ENCODE measurements at regions not wholly inside any gene's neighbourhood (a gene's known extent, or its start where the extent isn't known, plus 50 kb on each side); places are given as distances from the start of the nearest gene placed in this dataset.

- DNase-seq = peak in 1 of 6 donors; percentile 33
- H3K27ac ChIP-seq = peak overlapping the region in 3 of 4 donors; percentile 14 to 60 (median 43)
- FAIRE-seq = no peak
Measured at GRCh38 chr3:43210049-43211027, 76.0 kb upstream of the SNRK start.

GRCh38 chr3:43207628-43208085 lies 78.7 kb upstream of the SNRK start:
- 40 to 48% methylated on average over 3 of the region's 3 CpGs for WGBS, 2 donors
- Histone ChIP-seq H3K4me1 (peaks cover 0 to 7% (median 0%) of the 10 kb centered on the region in 3 donors), H3K9me3 (no peaks in the 10 kb centered on the region), H3K36me3 (no peaks in the 10 kb centered on the region), H3K27me3 (no peaks in the 10 kb centered on the region), H3K4me3 (no peak overlapping the region), H3K27ac (no peak overlapping the region)
- ATAC-seq = peak in 1 of 4 donors; percentile 42
- no peak for TF ChIP-seq CTCF (IDR thresholded peaks at IDR 0.05)
- DNase-seq = no peak
- no peak for FAIRE-seq
- intact Hi-C loops (cut with DNase I) = no loop called here

More at GRCh38 chr3:43210049-43211027, 76.0 kb upstream of the SNRK start:
- 56 to 59% methylated on average over 8 of the region's 8 CpGs for WGBS, 2 donors
- Histone ChIP-seq H3K36me3 (no peaks in the 10 kb centered on the region), H3K4me1 (peaks cover 0 to 7% (median 0%) of the 10 kb centered on the region in 3 donors), H3K4me3 (no peak overlapping the region), H3K9me3 (no peaks in the 10 kb centered on the region), H3K27me3 (no peaks in the 10 kb centered on the region)
- intact Hi-C loops (cut with DNase I) = no loop called here
- ATAC-seq = peak in 2 of 4 donors; percentile 45 to 56
- TF ChIP-seq CTCF (IDR thresholded peaks at IDR 0.05) = no peak

DNA sequence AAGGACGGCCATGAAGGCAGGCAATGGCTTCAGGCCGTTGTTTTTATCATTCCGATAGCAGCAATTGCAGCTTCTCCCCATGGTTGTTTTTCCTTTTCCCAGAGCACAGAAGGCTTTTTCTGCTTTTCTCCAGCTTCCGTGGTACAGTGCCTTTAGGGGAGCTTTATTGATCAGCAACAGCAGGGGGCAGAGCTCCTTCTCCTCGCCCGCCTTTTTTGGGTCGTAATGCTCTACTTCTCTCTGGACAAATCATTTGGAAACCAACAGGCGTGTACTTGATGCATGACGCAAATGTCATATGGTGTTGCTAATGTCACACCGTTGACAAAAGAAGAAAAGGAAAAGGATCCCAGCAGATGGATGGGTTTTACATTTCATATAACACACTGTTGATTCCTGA lies 79.7 kb upstream of the SNRK start:
- ATAC-seq = no peak
- WGBS, 2 donors = 93 to 96% methylated on average over 10 of the region's 10 CpGs
- Histone ChIP-seq H3K36me3 (no peaks in the 10 kb centered on the region), H3K27ac (no peak overlapping the region), H3K9me3 (no peaks in the 10 kb centered on the region), H3K4me3 (no peak overlapping the region), H3K27me3 (no peaks in the 10 kb centered on the region), H3K4me1 (peaks cover 0 to 8% (median under 1%) of the 10 kb centered on the region in 3 donors)
- intact Hi-C loops (cut with DNase I) = no loop called here
- DNase-seq = no peak
- no peak for FAIRE-seq
- TF ChIP-seq CTCF (IDR thresholded peaks at IDR 0.05) = no peak

DNA sequence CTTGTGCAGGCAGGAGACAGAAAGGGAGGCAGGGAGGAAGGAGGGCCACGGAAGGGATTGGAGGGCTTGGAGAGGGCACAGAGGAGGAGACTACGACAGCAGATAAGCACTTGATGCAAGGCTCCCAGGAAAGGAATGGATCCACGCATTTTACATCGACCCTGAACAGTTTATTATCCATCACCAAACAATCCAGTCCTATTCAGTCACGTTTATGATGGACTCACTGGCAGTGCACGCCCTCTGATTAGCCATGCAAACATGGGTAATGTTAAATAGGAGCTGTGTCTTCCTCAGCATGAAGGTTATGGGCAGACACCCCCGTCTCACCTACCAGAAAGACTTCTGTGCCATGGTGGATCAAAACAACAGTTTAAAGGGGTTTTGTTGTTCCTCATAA lies 80.2 kb upstream of the SNRK start:
- Histone ChIP-seq H3K27ac (no peak overlapping the region), H3K4me1 (peaks cover 0 to 9% (median 6%) of the 10 kb centered on the region in 3 donors), H3K27me3 (no peaks in the 10 kb centered on the region), H3K9me3 (no peaks in the 10 kb centered on the region), H3K4me3 (no peak overlapping the region), H3K36me3 (no peaks in the 10 kb centered on the region)
- no peak for DNase-seq
- no peak for ATAC-seq
- intact Hi-C loops (cut with DNase I) = no loop called here
- no peak for FAIRE-seq
- WGBS, 2 donors = 68 to 75% methylated on average over 7 of the region's 7 CpGs
- no peak for TF ChIP-seq CTCF (IDR thresholded peaks at IDR 0.05)

GRCh38 chr3:43203022-43203421 lies 83.3 kb upstream of the SNRK start:
- intact Hi-C loops (cut with DNase I) = no loop called here
- H3K4me1 ChIP-seq = peaks cover 0 to 9% (median 7%) of the 10 kb centered on the region in 3 donors
- no peaks in the 10 kb centered on the region for H3K9me3 ChIP-seq
- H3K36me3 ChIP-seq = no peaks in the 10 kb centered on the region
- FAIRE-seq (no peak), DNase-seq (no peak), ATAC-seq (no peak)
- H3K27me3 ChIP-seq = no peaks in the 10 kb centered on the region
- no peak overlapping the region for H3K27ac ChIP-seq
- no peak overlapping the region for H3K4me3 ChIP-seq
- TF ChIP-seq CTCF (IDR thresholded peaks at IDR 0.05) = no peak
- WGBS, 2 donors = 81 to 87% methylated on average over 3 of the region's 3 CpGs

All from pancreas (tissue), 10 donors.